T-helper 22 cell (primary cell): ENCODE measurements at regions not wholly inside any gene's neighbourhood (a gene's known extent, or its start where the extent isn't known, plus 50 kb on each side); places are given as distances from the start of the nearest gene placed in this dataset.
"Not testable (repeated sequence)": the region's sequence is repeated elsewhere in the genome, so short reads cannot be mapped to it uniquely, and the experiment has no call there.

ENCODE experiments used
- DNase-seq: peaks from one replicate; pipeline ENCODE4 v3.0.0-alpha.2; 2020; ENCODE audit warnings: low read depth

DNA sequence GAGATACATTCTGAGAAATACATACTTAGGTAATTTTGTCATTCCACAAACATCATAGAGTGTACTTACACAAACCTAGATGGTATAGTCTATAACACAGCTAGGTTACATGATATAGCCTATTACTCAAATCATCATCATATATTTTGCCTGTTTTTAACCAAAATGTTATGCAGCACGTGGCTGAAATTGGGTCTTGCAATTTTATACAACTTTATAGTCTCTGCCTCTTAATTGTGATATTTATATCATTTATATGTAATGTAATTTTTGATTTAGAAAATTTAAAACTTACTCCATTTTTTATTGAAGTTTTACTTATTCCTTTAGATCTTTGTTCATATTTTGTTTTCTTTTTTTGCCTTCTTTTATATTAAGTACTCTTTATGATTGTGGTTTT is 350.7 kb upstream of the DCN start:
- no peak for DNase-seq

DNA sequence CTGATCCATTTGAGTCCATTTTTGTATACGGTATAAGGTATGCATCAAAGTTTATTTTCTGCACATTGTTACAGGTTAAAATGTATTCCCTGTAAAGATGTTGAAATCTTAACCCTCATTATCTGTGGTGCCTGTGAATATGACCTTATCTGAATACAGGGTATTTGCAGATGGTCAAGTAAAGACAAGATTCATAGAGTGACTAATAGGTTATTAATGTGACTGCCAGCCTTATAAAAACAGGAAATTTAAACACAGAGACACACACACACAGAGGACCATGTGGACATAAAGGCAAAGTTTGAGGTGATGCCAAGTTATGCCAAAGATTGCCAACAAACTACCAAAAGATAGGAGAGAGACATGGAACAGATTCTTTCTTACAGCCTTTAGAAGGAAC is 347.2 kb upstream of the DCN start:
- DNase-seq: no peak

DNA sequence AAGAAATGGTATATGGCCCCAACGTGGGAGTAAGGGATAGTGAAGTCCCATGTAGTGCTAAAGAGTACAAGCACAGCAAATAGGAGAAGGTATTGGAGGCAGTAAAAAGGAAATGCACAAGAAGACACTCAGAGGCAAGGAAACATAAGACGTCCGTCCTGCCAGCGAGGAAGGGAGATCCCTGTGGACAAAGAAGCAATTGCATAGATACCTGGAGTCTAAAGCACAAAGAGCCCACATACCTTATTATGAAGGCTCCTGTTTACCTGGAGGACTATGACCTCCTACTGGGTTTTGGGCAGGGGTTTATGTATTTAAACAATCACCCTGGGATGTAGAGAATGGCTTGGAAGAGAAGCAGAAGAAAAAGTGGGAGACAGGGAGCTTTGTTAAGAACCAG is 341.2 kb upstream of the DCN start:
- DNase-seq: no peak

DNA sequence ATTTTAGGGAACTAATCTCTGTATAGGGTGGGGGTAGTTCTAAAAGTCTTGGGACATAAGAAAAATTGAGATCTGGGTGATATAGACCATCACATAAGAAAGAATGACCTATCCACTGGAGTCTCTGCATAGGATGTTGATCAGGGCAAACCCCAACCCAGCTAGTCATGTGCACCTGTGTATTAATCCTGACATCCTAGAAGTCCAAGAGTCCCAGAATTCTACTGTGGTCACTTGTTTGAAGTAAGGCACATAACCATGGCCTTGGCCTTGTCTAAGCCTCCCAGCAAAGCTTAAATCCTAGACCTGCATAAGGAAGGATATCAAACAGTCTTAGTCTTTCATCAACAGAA is 334.1 kb upstream of the DCN start:
- DNase-seq: no peak

DNA sequence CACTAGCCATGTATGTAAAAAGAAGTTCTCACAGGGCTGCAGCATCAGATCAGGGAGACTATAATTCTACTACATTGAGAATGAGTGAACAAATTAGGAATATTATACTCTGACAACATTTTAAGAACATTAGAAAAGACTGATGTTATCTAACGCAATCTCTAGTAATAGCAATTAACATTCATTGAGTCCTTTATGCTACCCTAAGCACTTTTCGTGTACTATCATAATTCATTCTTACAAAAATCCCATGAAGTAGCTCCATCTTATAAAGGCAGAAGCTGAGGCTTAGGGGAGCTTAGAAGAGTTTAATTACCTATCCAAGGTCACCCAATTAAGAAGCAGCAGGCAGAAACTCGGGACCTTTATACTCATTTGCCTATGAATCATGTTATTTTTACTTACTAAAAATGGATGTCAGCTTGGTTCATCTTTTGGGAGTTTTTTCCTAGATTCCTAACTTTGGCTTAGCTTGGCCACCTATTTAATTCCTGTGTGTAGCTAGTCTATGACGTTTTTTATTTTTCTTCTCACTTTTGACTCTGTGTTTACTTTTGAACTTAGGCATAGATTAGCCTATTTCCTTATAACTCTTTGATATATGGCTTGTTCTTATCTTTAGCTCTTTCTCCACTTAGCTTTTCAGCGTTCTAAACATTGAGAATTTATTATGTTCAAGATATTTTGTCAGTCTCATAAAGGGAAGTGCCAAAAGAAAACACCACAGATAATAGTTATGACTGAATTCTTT is 333.5 kb upstream of the DCN start:
- DNase-seq: no peak

DNA sequence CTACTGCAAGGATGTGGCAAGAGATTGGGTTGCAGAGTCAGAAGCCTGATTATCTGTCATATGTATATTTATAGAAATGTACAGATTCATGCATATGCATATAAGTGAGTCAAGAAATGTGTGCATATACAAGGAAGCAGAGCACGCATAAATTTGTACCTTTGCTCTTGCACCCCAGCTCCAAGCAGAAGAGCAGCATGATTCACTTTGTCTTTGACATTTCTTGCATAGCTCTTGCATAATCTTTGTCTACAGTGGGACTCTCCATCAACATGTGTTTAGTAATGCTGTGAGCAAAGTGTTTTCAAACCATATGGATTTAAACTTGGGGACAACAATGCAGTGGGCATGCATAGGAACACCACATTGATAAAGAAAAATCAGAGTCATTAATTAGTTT is 330.7 kb upstream of the DCN start:
- no peak for DNase-seq

DNA sequence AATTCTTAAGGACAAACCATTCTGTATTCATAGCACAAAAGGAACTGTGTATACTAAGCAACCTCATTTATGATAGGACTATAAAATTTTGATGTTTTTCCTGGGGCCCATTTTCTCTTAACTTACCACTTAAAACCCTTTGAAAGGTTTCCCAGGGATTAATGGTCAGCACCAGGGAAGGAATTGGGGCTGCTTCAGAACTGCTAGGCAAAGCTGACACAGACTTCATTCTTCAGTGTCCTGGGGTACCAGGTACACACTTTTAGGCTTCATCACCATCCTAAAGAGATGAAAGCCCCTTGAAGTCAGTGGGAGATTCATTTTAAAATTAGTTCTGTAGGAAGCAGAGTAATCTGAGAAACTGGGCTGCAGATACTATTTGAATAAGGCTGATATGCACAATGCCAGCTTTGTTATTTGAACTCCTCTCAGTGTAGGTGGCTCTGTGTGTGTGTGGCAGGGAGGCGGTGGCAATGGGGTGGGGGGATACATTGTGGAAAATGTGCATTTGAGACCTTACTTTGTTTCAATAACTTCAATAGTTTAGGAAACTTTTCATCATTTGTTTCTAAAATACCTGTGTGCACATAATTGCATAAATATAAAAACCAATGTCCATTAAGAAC is 329.3 kb upstream of the DCN start:
- DNase-seq: no peak

DNA sequence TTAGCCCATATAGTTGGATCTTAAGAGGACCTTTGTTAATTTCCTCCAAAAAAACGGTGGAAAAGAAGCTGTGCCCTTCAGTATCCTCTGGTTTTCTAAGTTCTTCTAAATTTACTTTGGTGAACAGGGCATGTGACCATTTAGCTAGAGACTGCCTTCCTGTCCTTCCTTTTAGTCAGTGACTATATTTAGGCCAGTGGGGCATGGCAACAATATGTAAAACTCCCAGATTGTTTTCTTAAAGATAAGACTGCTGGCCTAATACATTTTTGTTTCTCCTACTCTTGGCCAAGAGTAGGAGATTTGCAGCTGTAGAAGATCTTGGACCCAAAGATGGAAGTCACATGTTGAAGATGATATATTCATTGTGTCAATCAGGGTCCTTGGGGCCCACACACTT is 325.1 kb upstream of the DCN start:
- no peak for DNase-seq

DNA sequence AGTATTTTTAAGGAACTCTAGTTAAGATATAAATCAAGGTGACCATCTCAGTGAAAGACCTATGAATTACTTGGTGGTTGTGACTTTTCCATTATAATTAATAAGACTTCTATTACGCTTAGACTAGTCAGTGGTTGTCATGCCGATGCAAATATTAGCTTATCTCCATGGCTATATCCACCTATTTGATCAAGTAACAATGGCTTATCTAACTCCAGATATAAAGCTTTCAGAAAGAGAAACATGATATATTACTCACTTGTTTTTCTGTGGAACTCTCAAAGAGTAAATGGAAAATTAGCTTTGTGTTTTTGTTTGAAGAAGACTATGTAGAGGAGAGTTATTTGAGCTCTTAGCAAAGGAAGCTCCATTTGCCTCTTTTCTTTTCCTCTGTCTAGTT is 323.8 kb upstream of the DCN start:
- no peak for DNase-seq

DNA sequence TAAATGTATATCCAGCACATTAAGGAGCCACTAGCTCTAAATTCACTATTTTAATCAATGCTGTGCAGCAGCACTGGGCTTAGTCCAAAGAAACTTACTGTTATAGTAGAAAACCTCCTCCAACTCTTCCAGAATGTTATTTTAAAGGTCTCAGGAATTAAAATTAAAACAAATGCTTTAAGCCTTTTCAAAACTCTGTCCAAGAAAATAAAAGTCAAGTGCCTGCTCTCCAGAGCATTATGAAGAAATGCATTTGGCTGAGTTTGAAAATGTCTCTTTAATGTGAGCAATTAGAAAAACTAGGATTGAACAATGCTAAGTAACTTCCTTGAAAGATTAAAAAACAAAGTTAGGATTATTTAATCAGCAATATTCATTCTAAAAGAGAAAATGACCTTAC is 322.4 kb upstream of the DCN start:
- DNase-seq: no peak

DNA sequence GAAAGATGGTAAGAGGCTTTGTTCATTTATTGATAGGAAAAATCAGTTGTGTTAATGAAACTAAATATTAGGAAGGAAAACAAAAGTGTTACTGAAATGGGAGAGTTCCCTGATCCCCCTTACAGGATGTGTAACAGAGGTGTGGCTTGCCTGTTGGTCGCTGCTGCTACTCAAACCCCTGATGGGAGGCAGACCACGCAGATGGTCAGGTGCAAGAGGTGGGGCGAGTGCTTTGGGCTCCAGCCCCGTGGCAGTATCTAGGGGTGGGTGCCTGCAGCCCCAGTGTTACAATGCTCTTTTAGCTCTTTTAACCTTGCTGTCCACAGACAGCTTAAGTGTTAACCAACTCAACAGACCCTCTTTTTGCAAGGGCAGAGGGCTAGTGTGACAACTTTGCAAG is 319.6 kb upstream of the DCN start:
- DNase-seq: no peak

DNA sequence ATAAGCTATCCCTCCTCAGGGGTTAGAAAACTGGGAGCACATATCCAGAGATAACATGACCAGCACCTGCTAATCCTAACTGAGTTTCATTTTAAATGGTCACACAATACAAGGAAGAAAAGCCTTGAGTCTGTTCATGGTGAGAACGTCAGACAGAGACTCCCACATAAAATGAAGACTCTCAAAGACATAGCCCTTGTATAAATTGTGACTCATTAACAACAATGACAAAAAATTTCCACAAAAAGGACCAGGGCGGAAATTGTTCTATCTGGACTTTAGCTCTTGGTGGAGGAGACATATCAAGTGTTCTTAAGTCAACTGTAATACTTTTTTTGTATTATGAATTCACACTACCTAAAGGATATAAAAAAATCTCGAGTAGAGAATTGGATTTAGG is 313.7 kb upstream of the DCN start:
- DNase-seq: no peak

DNA sequence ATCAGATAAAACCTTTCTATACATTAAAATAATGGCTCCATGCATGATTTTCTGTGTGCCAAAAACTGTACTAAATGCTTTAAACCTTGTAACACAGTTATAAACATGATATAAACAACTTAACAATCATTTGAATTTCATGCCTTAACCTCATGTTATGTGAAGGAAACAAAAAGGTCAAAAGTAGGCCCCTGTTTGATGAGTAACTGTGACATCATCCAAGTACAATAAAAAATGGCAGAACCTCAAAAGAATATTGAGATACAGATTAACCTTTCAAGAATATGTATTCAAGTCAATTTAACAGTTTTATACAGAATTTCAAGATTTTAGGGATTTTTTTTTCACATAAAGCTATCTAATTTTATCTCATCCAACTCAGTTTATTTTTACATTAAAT is 310.7 kb upstream of the DCN start:
- DNase-seq: no peak

DNA sequence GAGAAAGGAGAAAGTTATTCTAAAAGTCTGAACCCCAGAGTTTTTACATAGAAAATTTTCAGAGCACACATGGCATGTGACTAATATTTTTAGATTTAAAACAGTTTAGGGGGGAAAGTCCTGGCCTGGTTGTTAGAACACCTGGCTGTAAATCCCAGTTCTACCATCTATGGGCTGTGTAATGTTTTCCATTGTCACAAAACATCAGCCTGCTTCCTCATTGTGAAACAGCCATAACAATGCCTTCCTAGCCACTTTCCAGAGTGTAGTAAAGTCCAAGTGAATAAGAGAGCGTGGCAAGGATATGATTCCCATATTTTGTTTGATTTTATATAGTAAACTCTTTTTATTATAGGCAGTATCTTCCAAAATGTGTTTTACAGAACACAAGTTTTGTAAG is 310.0 kb upstream of the DCN start:
- no peak for DNase-seq

DNA sequence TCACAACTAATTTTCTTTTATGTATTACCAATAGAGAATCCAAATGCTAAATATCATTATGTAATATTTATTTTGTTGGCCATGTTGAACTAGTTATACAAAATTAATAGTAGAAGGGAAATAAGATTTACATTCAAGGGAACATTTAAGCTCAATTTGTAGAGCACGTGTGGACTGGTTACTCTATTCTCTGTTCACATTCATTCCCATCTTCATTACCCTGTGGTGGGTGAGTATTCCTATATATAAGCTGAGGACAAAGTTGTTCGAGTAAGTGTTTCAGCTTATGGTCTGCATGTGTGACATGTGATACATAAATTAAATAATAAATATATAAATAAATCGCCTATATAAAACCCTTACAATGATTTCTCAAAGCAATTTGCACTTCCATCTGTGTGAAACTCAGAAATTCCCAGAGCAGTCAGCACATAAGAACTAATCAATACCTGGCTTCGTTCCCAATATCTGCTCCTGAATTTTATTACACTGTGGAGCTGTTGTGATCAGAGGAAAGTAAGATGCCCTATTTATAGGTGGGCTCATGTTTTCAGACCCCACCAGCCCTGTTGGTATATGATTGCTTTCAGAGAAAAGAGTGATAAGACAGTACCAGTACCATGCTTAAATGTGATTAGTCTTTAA is 308.2 kb upstream of the DCN start:
- DNase-seq: no peak

DNA sequence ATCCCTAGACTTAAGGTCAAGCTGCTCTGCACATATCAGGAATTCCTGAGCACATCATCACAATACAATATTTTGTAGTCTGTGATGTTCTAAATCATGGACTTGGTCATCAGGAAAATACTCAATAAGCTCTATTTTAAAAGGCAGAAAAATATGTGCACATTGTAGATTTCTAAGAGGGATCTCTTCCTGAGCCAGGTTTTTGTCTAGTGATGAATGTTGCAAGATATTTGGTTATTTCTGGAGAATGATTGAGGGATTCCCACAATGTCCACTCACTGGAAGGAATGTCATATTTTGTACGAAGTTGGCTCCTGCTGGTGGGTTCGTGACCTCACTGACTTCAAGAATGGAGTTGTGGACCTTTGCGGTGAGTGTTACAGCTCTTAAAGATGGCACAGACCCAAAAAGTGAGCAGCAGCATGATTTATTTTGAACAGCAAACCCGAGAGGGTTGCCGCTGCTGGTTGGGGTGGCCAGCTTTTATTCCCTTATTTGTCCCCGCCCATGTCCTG is 300.9 kb upstream of the DCN start:
- no peak for DNase-seq

DNA sequence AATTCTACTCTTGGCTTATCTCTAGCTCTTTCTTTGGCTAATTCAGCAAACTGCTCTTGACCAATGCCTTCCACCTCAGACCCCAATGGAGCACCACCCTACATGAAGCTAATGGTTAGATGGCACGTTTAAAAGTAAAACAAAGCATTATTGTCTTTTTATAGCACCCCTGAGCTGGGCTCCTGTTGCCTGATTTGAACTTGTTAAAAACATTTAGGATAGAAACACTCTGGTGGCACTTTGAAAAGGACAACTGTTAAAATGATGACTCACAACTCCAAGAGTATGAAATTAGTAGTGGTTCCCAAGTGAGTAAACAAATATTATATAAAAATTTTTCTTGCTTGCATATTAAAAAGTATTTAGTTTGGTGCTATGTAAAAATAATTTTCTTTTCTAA is 299.6 kb upstream of the DCN start:
- DNase-seq: no peak

DNA sequence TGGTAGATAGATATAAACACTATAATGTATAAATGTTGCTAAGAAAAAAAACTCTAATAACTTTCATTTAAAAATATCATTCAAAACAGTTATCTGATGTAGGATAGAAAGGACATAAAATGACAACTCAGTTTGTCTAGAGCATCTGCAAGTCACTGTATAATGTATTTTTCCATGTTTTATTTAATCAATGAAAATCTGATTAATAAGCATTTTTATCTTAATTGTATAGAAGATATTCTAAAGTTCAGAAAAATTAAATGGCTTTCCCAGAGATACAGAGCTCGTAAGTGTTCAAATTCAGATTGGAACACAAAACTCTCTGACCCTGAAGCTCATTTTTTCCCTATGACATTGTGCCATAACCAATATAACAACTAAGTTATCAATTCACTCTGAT is 295.9 kb upstream of the DCN start:
- no peak for DNase-seq

DNA sequence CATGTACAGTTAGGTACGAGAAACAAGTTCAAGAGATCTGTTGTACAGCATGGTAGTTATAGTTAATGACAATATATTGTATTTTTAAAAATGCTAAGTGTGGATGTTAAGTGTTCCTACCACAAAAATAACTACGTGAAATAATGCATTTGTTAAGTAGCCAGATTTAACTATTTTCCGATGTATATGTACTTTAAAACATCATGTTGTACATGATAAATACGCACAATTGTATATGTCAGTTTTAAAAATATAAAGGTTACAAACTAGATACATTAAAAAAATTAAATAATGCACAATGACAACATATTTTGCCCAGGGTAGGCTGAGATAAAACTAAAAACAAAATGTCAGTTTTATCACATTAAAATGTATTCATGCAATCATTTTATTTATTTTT is 285.1 kb upstream of the DCN start:
- no peak for DNase-seq

DNA sequence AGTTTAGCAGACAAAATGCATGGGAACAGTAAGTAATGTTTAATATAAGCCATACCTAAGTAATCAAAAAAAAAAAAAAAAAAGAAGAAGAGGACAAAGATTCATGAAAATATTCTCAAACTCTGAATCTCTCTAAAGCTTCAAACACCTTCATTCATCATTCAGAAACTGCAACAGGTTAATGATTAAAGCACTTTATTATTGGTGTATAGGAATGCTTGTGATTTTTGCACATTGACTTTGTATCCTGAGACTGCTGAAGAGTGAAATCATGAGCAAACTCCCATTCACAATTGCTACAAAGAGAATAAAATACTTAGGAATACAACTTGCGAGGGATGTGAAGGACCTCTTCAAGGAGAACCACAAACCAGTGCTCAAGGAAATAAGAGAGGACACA is 278.4 kb upstream of the DCN start:
- DNase-seq: no peak

DNA sequence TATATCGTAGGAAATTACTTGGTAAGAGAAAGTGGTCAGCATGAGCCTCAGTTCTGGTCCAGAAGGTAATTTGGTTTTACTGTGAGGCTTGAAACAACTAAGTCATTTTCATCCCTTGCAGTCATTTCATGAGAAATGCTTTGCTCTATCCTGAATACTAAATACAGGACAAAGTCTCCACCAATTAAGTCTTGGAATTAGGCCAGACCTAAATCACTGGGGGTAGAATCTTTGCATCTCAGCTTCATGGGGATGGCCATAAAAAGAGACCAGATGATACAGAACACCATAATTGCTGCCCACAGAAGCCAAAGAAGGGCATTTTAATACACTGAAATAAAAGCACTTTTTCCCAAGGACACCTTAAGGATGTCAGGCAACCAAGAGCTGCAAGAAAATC is 277.9 kb upstream of the DCN start:
- DNase-seq: no peak

DNA sequence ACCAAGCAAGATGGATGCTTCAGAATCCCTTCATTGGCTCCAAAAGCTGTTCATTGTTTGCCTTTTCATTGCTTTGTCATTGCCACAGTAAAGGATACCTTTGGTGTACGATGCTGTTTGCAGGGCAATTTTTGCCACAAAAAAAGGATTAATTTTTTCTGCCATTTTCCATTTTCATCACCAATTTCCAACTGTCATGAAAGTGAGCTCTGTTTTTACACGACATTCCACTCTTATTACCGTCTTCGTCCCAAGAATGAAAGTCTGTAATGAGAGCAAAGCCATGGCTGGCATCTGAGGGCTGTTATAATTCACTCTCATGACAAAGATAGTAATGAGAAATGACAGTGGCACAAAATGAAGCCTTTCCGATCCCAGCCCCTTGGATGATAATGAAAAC is 272.7 kb upstream of the DCN start:
- DNase-seq: no peak

DNA sequence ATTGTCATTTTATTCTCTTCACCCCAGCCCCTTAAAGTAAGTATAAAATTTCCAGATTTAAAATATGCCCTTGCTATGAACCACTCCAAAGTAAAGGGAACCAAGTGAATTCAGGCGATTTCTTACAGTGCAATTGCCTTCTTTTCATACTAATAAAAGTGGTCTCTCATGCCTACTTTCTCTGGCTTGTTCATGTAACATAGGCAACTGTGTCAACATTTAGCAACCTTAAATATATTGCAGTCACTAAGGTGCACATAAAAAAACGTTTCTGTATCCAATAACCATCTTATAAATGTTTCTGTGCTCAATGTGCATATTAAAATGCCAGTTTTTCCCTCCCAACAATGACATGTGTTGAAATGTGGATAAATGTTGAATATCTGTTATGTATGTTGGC is 271.6 kb upstream of the DCN start:
- no peak for DNase-seq

DNA sequence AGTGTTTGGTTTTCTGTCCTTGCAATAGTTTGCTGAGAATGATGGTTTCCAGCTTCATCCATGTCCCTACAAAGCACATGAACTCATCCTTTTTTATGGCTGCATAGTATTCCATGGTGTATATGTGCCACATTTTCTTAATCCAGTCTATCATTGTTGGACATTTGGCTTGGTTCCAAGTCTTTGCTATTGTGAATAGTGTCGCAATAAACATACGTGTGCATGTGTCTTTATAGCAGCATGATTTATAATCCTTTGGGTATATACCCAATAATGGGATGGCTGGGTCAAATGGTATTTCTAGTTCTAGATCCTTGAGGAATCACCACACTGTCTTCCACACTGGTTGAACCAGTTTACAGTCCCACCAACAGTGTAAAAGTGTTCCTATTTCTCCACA is 269.8 kb upstream of the DCN start:
- DNase-seq: not testable (repeated sequence)
